HG02610 (cell line): ENCODE measurements at regions not wholly inside any gene's neighbourhood (a gene's known extent, or its start where the extent isn't known, plus 50 kb on each side); places are given as distances from the start of the nearest gene placed in this dataset.
"Not testable (repeated sequence)": the region's sequence is repeated elsewhere in the genome, so short reads cannot be mapped to it uniquely, and the experiment has no call there.

Source experiments
- ATAC-seq: cut with Tn5 transposase; IDR thresholded peaks from one replicate; pipeline ENCODE4 v1.9.1; 2021; ENCODE audit warnings: mild to moderate bottlenecking, moderate library complexity; ENCODE audit not compliant: unreplicated experiment

GRCh38 chr13:109408591-109409382 is 377.6 kb downstream of the IRS2 start:
- no peak for ATAC-seq

- no peak for ATAC-seq
These were observed 379.9 kb downstream of the IRS2 start for GRCh38 chr13:109406376-109406992.

GRCh38 chr13:109403012-109403421 is 383.4 kb downstream of the IRS2 start:
- no peak for ATAC-seq

- no peak for ATAC-seq
These were observed 384.5 kb downstream of the IRS2 start for GRCh38 chr13:109401891-109402290.

GRCh38 chr13:109401307-109401706 is 385.1 kb downstream of the IRS2 start:
- no peak for ATAC-seq

GRCh38 chr13:109400624-109401257 is 385.6 kb downstream of the IRS2 start:
- ATAC-seq = no peak

GRCh38 chr13:109400209-109400608 is 386.2 kb downstream of the IRS2 start:
- no peak for ATAC-seq

- not testable (repeated sequence) for ATAC-seq
These were observed 388.3 kb downstream of the IRS2 start for GRCh38 chr13:109398071-109398470.

GRCh38 chr13:109397285-109397684 is 389.1 kb downstream of the IRS2 start:
- no peak for ATAC-seq

- ATAC-seq = no peak
These were observed 390.1 kb downstream of the IRS2 start for GRCh38 chr13:109396266-109396665.

- ATAC-seq = no peak
These were observed 391.4 kb downstream of the IRS2 start for GRCh38 chr13:109395014-109395413.

- no peak for ATAC-seq
These were observed 391.9 kb downstream of the IRS2 start for GRCh38 chr13:109394311-109394988.

GRCh38 chr13:109393045-109393444 is 393.3 kb downstream of the IRS2 start:
- ATAC-seq = no peak

- ATAC-seq = no peak
These were observed 396.0 kb downstream of the IRS2 start for GRCh38 chr13:109390391-109390790.

GRCh38 chr13:109389892-109390345 is 396.5 kb downstream of the IRS2 start:
- ATAC-seq = no peak

GRCh38 chr13:109389456-109389855 is 396.9 kb downstream of the IRS2 start:
- ATAC-seq = no peak

GRCh38 chr13:109387471-109387870 is 398.9 kb downstream of the IRS2 start:
- ATAC-seq = no peak

- no peak for ATAC-seq
These were observed 401.2 kb downstream of the IRS2 start for GRCh38 chr13:109385242-109385560.

- ATAC-seq = no peak
These were observed 401.7 kb downstream of the IRS2 start for GRCh38 chr13:109384491-109385241.

- ATAC-seq = no peak
These were observed 402.7 kb downstream of the IRS2 start for GRCh38 chr13:109383683-109384082.
